ENCODE measurements at regions not wholly inside any gene's neighbourhood (a gene's known extent, or its start where the extent isn't known, plus 50 kb on each side); places are given as distances from the start of the nearest gene placed in this dataset.
"Not testable (repeated sequence)": the region's sequence is repeated elsewhere in the genome, so short reads cannot be mapped to it uniquely, and the experiment has no call there.

DNA sequence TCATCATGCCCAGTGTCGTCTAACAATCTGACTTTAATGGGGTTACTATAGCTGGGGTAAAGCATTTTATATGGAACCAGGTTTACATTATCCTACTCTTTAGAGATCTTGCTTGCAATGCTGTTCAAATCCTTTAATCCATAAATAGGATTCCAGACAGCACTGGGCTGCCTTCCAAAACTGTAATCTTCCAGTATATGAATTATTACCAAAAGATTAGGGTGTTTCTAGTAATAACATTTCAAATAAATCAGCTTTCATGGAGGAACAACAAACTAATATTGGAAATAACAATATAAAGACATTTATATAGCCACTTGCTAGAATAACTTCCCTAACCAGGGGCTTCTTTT lies 88.6 kb upstream of the PLXNA2 start:
- no peaks in the 10 kb centered on the region for H3K9me3 Mint-ChIP-seq
- H3K36me3 Mint-ChIP-seq (ENCODE audit: low read depth), result no peaks in the 10 kb centered on the region
- no peaks in the 10 kb centered on the region for H3K4me1 Mint-ChIP-seq
- no peak overlapping the region for H3K4me3 Mint-ChIP-seq
- H3K27me3 Mint-ChIP-seq, result peaks cover 17% of the 10 kb centered on the region
- no peak overlapping the region for H3K27ac Mint-ChIP-seq
- DNase-seq, result no peak
- intact Hi-C loops (cut with micrococcal nuclease), result no loop called here

DNA sequence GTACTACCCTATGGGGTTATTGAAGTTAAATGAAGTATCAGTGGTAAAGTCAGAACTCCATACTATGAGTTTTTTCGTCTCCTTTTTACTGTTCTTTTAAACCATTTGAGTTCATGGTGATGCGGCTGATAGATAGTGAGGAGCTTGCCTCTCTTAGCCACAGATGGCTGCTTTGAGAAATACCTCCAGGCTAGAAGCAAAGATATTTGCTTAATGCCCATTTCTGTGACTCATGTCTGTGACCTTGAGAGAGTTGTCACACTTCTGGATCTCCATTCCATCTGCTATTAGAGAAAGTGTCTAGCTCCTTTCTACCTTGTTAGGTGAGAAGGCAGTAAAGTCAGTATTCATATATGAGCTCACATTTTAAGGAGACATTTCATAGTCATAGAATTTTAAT lies 89.5 kb upstream of the PLXNA2 start:
- Mint-ChIP-seq H3K36me3 (ENCODE audit: low read depth) (no peaks in the 10 kb centered on the region), H3K9me3 (no peaks in the 10 kb centered on the region), H3K4me1 (no peaks in the 10 kb centered on the region), H3K27me3 (peaks cover 19% of the 10 kb centered on the region), H3K27ac (no peak overlapping the region), H3K4me3 (no peak overlapping the region)
- intact Hi-C loops (cut with micrococcal nuclease), result no loop called here
- no peak for DNase-seq

DNA sequence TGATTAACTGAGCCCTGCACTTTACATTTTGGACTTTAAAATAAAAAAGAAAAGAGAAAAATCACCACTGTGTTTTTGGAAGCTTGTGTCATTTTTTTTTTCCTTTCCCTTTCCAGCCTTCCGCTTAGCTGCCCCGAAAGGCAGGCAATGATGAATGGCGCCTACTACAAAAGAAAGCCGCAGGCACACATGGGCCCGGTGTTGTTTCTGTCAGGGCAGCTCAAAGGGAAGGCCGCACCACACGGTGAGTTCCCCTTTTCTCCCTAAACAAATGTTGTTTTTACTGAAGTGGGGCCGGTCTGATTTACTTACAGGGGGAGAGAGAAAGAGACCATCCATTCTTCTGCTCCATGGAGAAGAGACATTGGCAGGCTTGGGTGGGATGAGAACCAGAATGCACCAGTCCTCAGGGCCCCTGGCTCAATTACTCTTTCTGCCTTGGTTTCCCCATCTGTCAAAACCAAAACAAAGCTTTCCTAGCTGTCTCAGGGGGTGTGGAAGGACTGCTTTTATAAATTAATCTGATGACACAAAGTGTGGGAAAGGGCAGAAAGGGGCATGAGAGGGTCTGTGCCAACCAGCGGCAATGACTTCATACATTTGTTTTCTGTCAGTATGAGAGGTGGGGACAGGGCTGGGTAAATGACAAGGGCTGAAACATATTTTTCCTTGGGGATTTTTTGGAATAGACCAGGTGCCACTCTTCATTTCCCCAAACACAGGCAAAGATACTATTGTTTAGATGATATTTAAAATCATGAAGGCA lies 91.4 kb upstream of the PLXNA2 start:
- Mint-ChIP-seq H3K27me3 (peaks cover 18% of the 10 kb centered on the region), H3K4me3 (no peak overlapping the region), H3K27ac (no peak overlapping the region), H3K9me3 (no peaks in the 10 kb centered on the region), H3K4me1 (no peaks in the 10 kb centered on the region), H3K36me3 (ENCODE audit: low read depth) (no peaks in the 10 kb centered on the region)
- no peak for DNase-seq
- intact Hi-C loops (cut with micrococcal nuclease), result no loop called here

DNA sequence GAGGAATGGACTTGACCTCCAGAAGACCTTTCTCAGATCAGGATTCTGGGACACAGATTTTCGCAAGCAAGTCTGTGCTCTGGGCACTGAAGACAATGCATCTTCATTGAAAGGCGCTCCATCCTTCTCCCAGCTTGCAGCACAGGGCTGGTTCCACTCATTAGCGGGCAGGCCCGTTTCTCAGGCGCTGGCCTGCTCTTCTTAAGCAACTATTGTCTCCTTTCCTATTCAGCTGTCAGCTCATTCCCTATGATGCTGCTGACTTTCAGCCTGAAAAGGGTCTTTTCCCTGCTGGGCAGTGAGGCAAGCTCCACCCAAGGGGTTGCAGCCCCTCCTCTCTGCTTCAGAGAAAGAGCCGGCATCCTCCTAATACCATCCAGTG lies 91.9 kb upstream of the PLXNA2 start:
- no peaks in the 10 kb centered on the region for H3K9me3 Mint-ChIP-seq
- no peak overlapping the region for H3K4me3 Mint-ChIP-seq
- no peaks in the 10 kb centered on the region for H3K4me1 Mint-ChIP-seq
- intact Hi-C loops (cut with micrococcal nuclease), result no loop called here
- H3K36me3 Mint-ChIP-seq (ENCODE audit: low read depth), result no peaks in the 10 kb centered on the region
- H3K27me3 Mint-ChIP-seq, result peaks cover 18% of the 10 kb centered on the region
- no peak overlapping the region for H3K27ac Mint-ChIP-seq
- DNase-seq, result no peak

DNA sequence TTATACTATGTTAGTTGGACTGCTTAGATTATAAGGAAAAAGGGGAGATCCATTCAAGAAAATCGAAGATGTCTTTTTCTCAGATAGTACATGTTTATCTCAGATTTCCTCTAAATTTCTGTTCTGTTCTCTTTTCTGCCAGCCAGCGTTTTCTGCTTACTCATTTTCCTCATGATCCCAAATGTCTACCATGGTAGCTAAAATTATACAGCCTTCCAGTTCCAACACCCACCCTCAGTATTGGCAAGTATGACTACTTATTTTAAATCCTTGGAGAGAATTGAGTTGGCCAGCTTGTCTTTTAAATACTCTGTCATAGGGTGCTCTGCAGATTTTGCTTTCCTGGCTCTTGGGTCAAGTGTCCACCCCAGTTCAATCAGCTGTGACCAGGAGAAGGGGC lies 95.7 kb upstream of the PLXNA2 start:
- peaks cover 15% of the 10 kb centered on the region for H3K27me3 Mint-ChIP-seq
- H3K4me1 Mint-ChIP-seq, result no peaks in the 10 kb centered on the region
- H3K4me3 Mint-ChIP-seq, result no peak overlapping the region
- no peaks in the 10 kb centered on the region for H3K36me3 Mint-ChIP-seq (ENCODE audit: low read depth)
- no peak for DNase-seq
- no peak overlapping the region for H3K27ac Mint-ChIP-seq
- H3K9me3 Mint-ChIP-seq, result no peaks in the 10 kb centered on the region
- intact Hi-C loops (cut with micrococcal nuclease), result no loop called here

DNA sequence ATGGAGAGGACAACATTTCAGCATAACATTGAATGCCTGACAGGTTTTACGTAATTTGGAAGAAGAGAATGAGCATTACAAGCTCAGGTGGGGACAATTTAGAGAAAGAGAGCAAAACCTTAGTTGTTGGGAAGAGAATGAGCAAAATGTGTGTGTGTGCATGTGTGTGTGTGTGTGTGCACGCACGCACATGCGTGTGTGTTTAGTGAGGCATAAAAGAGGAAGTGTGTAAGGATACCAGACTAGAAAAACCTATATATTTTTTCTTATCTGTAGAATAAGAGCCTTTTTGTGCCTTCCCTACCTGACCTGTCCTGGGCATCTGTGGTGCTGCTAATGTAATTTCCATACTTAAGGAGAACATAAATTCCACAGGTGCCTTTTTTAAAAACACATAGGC lies 99.0 kb upstream of the PLXNA2 start:
- H3K4me1 Mint-ChIP-seq, result no peaks in the 10 kb centered on the region

DNA sequence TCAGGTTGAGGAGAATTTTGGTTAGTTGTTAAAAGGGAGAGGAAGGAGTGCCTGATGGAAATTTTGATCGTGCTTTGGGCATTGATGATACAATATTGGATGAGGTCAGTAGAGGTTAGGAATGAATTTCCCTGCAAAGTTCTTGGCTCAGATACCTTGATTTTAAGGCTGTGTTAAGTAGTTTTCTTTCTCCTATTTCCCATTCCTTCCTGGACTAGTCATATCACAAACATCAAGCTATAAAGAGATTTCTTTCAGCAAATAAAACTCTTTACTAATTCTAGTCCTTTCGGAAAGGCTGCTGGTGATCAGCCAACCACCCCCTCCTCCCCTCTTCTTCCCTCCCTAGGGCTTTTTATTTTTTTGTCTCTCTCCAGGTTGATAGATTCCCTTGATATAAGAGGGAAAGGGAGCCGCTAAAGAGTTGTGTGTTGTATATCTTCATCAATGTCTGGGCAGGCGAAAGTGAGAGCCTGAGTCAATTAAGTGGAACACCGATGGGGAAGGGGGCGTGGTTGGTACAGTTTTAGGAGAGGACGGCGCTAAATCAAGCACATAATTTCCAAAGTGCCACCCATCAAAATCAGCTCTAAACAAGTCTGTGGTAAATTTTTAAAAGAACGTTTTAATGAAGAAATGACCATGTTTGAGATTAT lies 100.1 kb upstream of the PLXNA2 start:
- intact Hi-C loops (cut with micrococcal nuclease), result no loop called here
- Mint-ChIP-seq H3K36me3 (ENCODE audit: low read depth) (no peaks in the 10 kb centered on the region), H3K9me3 (no peaks in the 10 kb centered on the region), H3K27ac (no peak overlapping the region), H3K27me3 (peaks cover 5% of the 10 kb centered on the region), H3K4me3 (no peak overlapping the region), H3K4me1 (no peaks in the 10 kb centered on the region)
- DNase-seq, result no peak

More for the DNA sequence above, 99.0 kb upstream of the PLXNA2 start:
- H3K27me3 Mint-ChIP-seq, result peaks cover 6% of the 10 kb centered on the region
- intact Hi-C loops (cut with micrococcal nuclease), result no loop called here
- H3K4me3 Mint-ChIP-seq, result no peak overlapping the region
- no peak overlapping the region for H3K27ac Mint-ChIP-seq
- DNase-seq, result no peak
- no peaks in the 10 kb centered on the region for H3K36me3 Mint-ChIP-seq (ENCODE audit: low read depth)
- H3K9me3 Mint-ChIP-seq, result no peaks in the 10 kb centered on the region

DNA sequence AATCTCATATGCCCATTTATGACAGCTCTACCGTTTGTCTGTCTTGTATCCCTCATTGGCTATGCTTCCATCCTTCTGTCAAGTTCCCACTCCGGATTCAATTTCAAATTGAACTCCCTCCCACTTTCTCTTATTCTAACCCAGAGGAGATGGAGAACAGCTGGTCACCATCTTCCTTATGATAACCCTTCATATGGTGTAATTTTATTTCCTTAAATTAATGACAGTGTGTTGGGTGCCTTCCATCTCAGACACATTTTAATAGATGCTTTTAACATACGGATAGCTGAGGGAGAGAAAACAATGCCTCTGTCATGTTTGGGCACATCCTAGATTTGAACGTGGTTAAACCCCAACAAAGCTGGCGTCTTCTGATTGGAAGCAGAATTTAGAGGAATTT lies 103.0 kb upstream of the PLXNA2 start:
- Mint-ChIP-seq H3K9me3 (no peaks in the 10 kb centered on the region), H3K4me1 (no peaks in the 10 kb centered on the region), H3K27me3 (peaks cover 2% of the 10 kb centered on the region), H3K36me3 (ENCODE audit: low read depth) (no peaks in the 10 kb centered on the region), H3K27ac (no peak overlapping the region), H3K4me3 (no peak overlapping the region)
- intact Hi-C loops (cut with micrococcal nuclease), result no loop called here
- DNase-seq, result no peak

DNA sequence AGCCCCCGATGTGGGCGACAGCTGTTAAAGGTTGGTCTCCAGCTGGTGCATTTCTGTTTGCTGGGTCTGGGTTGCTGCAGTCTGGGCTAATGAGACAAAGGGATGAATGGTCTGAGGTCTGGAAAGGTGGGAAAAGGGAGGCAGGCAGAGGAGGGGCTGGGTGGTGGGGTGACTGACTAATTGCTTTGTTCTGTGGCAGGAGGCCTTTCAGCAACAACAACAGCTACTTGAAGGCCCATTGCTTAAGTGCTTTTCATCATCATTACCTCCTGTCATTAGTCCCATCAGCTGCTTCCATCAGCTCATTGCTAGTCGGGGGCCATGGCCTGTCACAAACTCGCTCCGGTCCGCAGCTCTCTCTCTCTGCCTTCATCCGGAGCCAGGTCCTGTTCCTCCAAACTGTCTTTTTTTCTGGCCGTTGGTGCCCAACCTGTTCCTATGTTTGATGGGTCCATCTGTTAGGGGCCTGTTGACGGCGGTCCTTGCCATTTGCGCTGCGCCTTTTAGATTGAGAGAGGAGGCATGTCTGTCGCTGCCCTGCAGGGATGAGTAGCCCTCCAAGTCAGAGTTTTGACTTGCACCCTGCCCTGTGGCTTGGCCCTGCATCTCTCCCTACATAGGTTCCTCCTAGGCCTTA lies 105.6 kb upstream of the PLXNA2 start:
- Mint-ChIP-seq H3K27ac (no peak overlapping the region), H3K9me3 (no peaks in the 10 kb centered on the region), H3K4me1 (no peaks in the 10 kb centered on the region), H3K36me3 (ENCODE audit: low read depth) (no peaks in the 10 kb centered on the region), H3K27me3 (no peaks in the 10 kb centered on the region), H3K4me3 (no peak overlapping the region)
- no peak for DNase-seq
- intact Hi-C loops (cut with micrococcal nuclease), result no loop called here

DNA sequence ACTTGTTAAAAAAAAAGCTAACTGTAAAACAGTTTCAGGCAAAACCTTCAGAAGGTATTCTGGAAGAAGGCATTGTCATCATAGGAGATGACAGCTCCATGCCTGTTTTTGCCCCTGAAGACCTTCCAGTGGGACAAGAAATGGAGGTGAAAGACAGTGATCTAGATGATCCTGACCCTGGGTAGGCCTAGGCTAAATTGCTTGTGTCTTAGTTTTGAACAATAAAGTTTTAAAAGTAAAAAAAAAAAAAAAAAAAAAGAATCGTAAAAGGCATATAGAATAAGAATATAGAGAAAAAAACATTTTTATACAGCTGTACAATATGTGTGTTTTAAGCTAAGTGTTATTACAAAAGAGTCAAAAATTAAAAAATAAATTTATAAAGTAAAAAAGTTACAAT lies 106.6 kb upstream of the PLXNA2 start:
- H3K4me3 Mint-ChIP-seq, result no peak overlapping the region
- H3K27me3 Mint-ChIP-seq, result no peaks in the 10 kb centered on the region
- intact Hi-C loops (cut with micrococcal nuclease), result no loop called here
- H3K4me1 Mint-ChIP-seq, result no peaks in the 10 kb centered on the region
- DNase-seq, result no peak
- no peaks in the 10 kb centered on the region for H3K9me3 Mint-ChIP-seq
- H3K27ac Mint-ChIP-seq, result no peak overlapping the region
- H3K36me3 Mint-ChIP-seq (ENCODE audit: low read depth), result no peaks in the 10 kb centered on the region

DNA sequence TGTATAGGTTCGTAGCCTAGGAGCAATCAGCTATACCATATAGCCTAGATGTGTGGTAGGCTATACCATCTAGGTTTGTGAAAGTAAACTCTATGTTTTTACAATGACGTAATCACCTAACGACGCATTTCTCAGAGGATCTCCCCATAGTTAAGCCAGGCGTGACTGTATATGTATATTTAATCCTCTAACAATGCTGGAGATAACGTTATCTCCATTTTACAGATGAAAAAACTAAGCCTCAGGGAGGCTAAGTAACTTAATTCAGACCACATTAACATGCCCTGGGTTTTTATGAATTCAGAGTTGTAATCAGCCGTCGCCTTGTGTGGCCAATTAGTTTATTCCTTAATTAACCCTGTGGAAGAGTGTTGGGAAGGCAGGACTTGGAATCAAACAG lies 107.7 kb upstream of the PLXNA2 start:
- no peaks in the 10 kb centered on the region for H3K4me1 Mint-ChIP-seq
- H3K27me3 Mint-ChIP-seq, result no peaks in the 10 kb centered on the region
- H3K4me3 Mint-ChIP-seq, result no peak overlapping the region
- intact Hi-C loops (cut with micrococcal nuclease), result no loop called here
- DNase-seq, result no peak
- no peak overlapping the region for H3K27ac Mint-ChIP-seq
- no peaks in the 10 kb centered on the region for H3K9me3 Mint-ChIP-seq
- H3K36me3 Mint-ChIP-seq (ENCODE audit: low read depth), result no peaks in the 10 kb centered on the region

DNA sequence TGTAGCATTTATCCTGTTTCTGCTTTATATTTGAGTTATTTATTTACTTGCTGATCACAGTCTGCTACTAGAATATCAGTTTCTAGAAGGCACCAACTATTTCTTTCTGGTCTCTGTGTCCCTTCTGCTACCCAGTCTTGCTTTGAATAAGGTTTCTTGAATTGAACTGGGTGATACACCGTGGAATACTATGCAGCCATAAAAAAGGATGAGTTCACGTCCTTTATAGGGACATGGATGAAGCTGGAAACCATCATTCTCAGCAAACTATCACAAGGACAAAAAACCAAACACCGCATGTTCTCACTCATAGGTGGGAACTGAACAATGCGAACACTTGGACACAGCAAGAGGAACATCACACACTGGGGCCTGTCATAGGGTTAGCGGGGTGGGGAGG lies 109.6 kb upstream of the PLXNA2 start:
- H3K27ac Mint-ChIP-seq; H3K36me3 Mint-ChIP-seq (ENCODE audit: low read depth); DNase-seq; H3K4me1 Mint-ChIP-seq; H3K4me3 Mint-ChIP-seq; H3K9me3 Mint-ChIP-seq; intact Hi-C loops (cut with micrococcal nuclease); H3K27me3 Mint-ChIP-seq: not testable (repeated sequence)

DNA sequence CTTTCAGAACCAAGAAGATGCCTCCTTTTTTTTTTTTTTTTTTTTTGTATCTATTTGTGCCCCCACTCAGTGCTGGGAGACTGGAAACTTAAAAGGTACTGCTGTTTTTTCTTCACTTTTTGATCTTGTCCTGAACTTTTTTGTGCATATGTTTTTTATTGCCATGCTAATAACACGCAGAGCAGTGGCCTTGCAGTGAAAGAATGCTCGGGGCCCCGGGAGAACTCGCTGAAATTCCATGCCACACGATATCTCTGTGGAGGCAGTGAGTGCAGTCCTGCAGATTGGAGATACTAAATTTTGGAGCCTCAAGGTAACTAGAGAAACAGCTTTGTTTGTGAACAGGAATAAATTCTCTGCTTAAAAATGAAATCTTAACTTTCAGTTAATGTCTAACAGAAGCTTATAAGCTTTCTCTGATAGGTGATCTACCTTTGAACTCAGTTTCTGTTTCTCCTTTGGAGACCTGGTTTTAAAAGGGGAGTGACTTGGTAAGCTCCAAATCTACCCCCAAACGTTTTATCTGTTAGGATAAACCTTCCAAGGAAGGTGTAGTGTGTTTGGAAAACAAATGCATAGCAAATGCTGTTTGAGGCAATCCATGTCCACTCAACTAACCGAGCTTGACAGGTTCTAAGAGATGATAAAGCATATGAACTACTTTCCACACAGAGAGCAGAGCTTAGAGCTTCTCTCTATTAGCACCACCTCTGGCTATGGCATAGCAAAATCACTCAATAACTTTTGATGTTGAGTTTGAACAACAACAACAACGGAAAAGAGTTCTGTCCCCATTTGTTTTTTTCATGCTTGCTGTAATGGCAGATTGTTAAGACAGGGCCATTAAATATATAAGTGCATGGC lies 113.7 kb upstream of the PLXNA2 start:
- H3K4me3 Mint-ChIP-seq, result no peak overlapping the region
- H3K9me3 Mint-ChIP-seq, result no peaks in the 10 kb centered on the region

DNA sequence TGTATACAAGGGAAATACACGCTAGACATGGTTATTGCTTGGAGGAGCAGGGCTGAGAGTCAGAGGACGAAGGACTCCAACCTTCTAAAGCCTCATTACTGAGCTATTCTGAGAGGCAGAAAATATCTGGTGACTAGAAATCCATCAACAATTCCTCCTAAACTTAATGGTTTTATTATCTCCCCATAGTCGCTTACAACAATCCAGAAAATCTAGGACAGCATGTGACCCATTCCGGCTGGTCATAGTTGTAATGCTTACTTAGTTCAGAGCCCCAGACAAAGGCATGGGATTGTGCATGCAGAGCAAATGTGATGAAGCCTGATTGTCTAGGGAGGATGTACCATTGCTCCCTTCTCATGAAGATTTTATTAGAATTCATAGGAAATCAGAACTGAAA lies 114.5 kb upstream of the PLXNA2 start:
- no peak overlapping the region for H3K27ac Mint-ChIP-seq
- intact Hi-C loops (cut with micrococcal nuclease), result no loop called here
- no peaks in the 10 kb centered on the region for H3K9me3 Mint-ChIP-seq
- H3K4me1 Mint-ChIP-seq, result no peaks in the 10 kb centered on the region
- no peaks in the 10 kb centered on the region for H3K36me3 Mint-ChIP-seq (ENCODE audit: low read depth)
- no peak for DNase-seq
- no peaks in the 10 kb centered on the region for H3K27me3 Mint-ChIP-seq
- H3K4me3 Mint-ChIP-seq, result no peak overlapping the region

More for the DNA sequence above, 113.7 kb upstream of the PLXNA2 start:
- Mint-ChIP-seq H3K27ac (no peak overlapping the region), H3K36me3 (ENCODE audit: low read depth) (no peaks in the 10 kb centered on the region), H3K27me3 (no peaks in the 10 kb centered on the region), H3K4me1 (no peaks in the 10 kb centered on the region)
- DNase-seq, result no peak
- intact Hi-C loops (cut with micrococcal nuclease), result no loop called here

Data from activated CD4-positive, alpha-beta T cell treated with anti-CD3 and anti-CD28 coated beads, Interleukin-2, amount 10 ng/mL, durations not matched to agents 24 days and 14 days (primary cell).